Central memory CD4-positive, alpha-beta T cell (primary cell): ENCODE measurements at regions not wholly inside any gene's neighbourhood (a gene's known extent, or its start where the extent isn't known, plus 50 kb on each side); places are given as distances from the start of the nearest gene placed in this dataset.
A peak's percentile ranks its signal among the peaks of the same experiment; 100 is the strongest.

ENCODE experiments used
- DNase-seq: peaks from one replicate; pipeline ENCODE4 v3.0.0; 2022

DNA sequence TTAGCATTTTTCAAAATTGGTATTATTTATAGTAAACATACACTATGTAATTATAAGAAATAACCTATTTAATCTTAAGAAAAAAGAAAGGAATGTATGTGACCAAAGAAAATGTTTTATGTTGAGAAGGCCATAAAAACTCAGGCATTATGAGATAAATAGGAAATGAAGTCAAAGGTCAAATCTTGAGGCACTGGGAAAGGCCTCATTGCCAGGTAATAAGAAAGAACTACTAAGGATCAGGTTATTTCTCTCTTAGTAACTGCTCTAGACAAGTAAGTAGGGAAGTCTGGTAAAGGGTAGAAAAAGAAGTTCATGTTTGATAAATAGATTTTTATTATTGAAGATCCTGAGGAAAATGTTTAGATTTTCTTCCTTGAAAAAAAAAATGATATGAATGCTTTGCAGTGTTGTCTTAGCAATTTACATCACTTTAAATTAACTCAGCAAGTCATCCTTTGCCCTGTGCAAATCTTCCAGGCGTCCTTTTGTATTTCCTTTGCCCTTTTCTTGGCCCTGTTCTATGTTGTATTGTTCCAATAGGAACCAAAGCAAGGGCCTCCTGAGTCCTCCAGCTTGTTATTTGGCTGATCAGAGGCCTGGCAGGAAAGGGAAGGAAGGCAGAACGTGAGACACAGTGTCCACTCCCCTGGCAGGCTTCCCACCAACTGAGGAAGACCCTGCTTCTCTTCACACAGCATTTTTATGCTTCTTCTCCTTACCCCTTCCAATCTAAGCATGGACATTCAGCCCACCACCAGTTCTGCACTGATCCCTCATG is 260.4 kb upstream of the MIR17HG start:
- no peak for DNase-seq

DNA sequence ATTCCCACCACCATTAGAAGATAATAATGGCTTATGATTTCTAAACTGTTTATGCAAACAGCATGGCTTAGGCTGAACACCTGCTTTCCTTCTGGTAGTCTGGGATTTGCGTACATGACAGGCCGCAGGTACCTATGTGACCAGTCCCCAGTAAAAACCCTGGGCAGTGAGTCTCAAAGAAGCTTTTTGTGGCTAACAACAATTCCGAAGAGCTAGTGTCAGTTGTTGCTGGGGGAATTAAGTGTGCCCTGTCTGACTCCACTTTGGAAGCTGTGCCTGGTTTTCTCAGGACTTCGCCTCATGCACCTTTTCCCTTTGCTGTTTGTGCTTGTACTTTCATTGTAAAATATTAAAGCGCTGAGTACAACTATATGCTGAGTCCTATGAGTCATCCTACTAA is 250.2 kb upstream of the MIR17HG start:
- DNase-seq = no peak

DNA sequence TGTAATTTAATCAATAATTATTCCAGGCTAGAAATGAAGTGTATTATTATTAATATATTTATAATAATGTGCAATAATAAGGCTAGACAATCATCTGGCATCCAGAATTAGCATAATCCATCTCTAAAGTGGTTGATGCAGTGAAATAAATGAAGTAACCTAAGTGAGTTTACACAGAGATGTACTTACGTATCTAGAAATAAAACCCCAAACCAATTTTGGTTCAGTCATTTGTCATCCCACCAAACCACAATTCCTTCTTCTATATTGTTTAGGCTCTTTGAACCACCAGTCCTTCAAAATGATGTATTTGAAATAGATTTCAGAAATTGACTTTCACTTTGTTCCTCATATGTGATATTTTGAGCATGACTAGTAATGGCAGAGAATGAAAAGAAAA is 247.6 kb upstream of the MIR17HG start:
- DNase-seq = no peak

DNA sequence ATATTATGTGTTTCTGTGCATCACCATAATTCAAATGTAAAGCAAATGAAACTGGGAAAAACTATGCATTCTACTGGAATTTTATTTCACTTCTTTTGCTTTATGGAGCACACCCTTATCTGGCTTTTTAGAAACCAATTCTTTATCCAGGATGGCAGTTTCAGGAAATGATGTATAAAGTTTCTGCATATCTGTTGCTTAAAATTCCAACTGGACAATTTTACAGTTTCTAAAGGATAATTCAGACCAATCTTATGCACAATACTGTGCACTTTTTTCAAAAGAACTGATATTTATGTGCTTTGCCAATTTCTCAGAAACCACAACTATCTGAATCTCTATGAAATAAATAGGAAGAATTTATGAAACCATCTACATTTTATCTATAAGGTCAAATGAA is 246.5 kb upstream of the MIR17HG start:
- no peak for DNase-seq

DNA sequence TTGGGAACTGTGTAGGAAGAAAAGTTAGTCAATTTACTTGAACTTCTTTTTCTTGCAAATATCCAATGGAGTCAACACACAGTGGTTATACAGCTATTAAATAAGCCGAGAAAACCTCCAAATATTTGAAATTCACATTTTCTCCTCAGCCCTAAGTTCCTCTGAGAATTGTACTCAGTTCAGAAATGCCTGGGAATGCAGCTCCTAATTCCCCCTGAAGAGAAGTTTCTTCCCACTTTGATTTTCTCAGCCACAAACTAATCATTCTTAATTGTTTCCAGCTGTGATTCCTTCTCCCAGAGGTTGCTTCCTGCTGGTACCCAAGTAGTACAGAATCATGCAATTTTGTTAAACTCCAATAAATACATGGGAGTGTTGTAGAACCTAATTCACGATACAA is 246.1 kb upstream of the MIR17HG start:
- DNase-seq = no peak

DNA sequence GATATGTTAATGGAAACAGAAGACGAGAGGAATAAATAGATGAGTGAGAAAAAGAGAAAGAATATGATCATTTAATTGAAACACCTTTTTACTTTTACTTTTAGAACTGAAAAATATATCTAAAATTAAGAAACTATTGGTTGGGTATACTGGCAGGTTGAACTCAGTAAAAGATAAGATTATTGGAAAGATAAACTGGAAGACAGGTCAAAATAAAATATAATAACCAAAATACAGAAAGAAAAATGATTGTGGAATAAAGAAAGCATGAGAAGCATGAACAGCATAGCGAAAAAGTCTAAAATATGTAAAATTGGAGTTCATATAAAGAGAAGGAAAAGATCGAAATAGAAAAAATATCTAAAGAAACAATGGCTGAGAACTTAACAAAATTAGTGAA is 242.2 kb upstream of the MIR17HG start:
- no peak for DNase-seq

DNA sequence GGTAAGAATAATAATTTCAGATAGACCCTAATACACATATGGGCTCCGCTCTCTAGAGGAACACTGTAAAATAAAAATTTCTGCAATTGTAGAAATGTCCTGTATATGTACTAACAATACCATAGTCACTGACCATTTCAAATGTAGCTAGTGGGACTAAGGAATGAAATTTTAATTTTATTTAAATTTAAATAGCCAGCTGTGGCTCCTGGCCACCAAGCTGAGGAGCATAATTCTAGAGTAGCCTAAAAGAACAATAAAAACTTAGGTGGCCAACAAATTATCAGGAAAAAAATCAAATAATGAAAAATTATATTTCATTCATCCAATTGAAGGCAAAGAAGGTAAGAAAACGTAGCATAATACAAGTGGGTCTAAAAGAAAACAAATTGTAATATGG is 240.9 kb upstream of the MIR17HG start:
- DNase-seq = no peak

DNA sequence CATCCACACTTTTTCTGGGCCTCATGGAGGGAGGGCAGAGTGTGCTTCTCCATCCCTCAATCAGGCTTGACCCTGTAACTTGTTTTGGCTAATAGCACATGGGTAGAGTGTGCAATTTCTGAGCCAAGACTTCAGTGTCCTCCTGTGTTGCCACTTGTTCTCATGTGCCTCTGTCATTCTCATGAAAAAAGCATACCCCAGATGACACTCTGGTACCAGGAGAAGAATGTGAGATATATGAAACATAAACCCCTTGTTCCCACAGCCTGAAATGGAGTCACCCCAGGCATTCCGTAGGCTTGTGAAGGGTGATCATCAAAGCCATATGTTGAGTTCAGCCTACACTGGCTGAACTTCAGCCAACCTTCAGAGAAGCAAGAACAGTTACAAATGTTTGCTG is 239.2 kb upstream of the MIR17HG start:
- no peak for DNase-seq

DNA sequence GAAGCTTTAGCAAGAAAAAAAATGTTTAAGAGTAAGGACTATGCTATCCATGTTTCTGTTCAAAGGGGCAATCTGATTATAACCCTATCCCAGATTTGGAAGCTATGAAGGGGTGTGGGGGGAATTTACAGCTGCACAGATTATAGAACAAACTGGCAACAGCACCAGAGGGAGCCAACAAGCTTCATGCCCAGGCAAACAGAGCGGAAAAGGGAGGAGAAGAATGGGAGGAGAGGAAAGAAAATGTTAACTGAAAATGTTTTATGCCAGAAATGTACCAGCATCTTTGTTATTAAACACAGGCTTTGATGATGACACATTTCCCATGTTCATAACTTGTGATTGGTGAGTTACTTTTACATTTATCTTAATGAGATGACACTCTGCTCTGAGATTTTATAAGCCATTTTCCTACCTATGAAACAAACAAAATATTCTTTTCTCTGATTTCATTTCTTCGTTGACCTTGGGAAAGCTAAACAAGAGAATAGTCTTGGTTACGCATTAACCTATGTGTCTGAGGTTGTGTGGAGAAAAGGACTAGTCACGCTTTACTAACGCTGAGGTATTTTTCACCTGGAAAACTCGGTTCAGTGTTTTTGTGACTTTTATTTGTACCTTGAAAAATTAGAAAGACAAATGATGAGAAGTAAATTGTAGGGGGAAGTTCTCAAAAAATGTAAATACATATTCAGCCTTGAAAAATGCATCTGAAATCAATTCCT is 235.8 kb upstream of the MIR17HG start:
- DNase-seq = no peak

DNA sequence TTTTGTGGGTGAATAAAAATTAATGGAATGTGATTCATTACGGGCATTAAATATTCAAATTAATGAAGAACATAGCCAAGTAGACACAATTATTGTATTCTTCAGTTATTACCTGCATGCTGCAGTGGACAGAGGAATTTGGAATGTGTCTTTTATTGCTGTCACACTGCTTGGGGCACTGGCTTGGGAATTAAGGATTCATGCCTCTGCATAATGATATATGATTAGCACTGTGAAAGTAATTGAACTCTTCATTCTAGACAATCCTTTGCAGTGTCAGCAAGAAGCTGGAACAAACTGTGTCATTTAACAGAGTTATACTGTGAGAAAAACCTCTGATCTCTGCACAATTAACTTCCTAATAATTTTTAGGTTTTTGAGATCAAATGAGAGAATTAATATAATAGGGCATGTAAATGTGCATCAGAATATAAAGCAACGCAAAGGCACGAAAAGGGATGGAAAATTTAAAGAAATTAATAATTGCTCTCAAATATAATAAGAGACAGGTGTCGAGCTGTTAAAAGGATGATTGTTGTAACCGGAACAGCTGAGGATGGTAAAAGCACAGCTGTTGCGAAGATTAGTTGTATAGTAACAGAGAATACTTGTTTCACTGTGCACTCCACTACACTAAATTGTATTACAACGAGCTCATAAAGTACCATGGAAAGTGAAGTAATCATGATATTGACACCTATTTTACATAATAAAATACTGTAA is 235.1 kb upstream of the MIR17HG start:
- no peak for DNase-seq

DNA sequence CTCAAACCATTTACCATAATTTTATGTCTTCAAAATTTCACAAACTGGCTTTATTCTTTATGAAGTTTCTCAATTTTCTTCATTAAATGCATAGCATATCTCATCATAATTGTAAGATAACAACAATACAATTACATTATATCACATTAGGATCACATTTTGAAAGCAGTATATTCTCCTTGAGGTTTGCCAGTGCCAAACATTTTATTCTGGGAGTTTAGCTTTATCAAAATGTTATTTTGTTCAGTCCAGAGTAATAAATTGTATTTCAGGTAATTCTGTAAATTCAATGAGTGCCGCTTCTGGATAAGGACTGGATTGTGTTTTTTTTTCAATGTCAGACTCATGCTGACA is 234.6 kb upstream of the MIR17HG start:
- no peak for DNase-seq

DNA sequence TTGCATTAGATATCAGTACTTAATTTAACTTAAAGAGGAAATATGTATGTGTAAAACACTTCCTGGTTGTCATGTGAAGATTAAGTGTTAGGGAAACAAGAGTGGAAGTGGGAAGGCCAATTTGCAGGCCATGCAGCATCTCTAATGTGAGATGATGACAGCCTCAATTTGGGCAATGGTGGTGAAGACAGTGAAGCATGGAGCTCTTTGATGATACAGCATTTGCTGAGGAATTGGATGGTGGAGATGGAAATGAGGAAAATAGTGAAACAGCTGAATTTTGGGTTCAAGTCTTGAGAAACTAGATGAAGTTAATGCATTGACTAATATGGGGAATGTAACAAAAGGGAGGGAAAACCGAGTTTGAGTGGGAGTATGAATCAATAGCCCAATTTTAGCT is 231.7 kb upstream of the MIR17HG start:
- no peak for DNase-seq

DNA sequence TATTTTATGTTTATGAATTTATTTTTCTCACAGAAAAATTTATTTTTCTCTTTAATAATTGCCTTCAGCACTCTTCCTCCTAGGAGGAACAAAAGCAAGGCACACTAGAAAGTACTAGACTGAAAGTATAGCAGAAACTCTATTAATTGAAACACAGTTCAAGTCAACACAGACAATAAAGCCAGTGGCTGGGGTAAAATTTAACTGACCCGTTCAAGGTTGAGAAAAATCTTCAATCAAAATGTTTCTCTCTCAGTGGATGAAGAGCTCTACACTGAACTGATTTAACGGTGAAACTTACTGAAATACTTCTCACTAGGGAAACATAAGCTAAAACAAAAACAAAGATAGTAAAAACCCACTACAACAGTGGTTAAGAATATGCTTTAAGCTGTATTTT is 230.1 kb upstream of the MIR17HG start:
- no peak for DNase-seq

DNA sequence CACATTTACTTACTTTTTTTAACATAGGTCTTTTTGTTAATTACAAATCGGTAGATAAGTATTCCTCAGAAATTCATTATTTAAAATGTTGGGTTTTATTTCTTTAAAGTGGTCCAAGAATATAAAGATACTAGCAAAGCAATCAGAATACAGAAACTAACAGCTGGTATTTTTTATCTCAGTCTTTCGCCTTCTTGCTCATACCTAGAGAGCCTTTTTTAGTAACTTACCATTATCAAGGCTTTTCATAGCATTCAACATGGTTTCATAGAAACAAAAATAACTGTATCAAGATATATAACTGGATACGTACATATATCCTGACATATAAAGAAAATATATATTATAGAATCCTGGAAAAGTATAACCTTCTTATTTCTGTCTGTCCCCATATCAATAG is 227.8 kb upstream of the MIR17HG start:
- no peak for DNase-seq

DNA sequence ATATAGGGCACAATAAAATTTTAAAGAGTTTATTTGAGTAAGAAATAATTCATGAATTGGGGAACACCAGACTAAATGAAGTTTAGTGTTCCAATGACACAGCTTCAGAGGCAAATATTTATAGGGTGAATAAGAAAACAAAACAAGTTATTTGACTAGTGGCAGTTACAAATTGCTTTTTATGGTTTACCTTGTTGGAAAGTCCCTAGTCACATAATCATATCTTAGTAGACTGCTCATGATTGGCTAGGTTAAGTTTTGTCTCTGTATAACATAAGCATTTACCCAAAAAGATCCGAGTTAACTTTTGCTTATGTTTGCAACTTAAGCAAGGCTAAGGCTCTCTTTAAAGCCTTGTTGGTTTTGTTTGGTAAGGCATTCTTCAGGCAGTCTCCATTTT is 224.7 kb upstream of the MIR17HG start:
- no peak for DNase-seq

DNA sequence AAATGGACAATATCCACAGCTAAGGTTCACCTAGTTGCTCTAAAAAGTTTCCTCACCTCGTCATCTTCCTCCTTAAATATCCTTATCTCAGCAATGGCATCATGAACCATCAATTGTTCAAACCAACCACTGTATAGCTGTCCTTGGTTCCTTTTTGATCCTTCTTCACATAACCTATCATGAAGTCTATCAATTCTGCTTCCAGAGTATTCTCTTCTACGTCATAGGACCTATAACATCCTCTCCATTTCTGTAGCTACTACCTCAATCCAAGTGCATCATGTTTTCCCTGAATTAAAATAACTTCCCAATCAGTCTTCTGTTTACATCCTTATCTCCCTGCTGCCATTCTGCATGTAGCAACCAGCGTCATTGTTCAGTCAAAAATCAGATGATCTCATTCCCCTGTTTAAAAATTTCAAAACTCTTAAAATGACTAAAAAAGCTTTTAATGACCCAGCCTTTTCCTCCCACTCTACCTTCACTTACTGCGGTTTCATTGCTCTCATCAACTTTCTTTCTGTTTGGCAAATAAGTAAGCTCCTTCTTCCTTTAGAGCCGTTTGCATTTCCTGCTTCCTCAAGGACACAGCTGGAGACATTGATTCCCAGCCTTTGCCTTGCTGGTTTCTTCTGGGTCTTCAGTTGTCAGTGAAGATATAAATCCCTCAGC is 223.9 kb upstream of the MIR17HG start:
- DNase-seq = no peak

DNA sequence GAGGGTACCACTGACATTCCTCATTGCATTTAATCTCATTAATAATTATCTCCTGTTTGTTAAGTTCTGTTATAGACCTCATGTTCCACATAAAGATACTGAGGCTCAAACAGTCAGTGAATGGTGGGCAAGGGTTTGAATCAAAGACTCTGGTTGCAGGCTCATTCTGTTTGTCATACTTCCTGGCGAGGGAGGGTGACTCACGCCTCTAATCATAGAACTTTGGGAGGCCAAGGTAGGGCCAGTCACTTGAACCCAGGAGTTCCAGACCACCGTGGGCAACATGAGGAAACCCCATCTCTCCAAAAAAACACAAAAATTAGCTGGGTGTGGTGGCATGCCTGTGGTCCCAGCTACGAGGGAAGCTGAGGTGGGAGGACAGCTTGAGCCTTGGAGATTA is 220.7 kb upstream of the MIR17HG start:
- DNase-seq = no peak

DNA sequence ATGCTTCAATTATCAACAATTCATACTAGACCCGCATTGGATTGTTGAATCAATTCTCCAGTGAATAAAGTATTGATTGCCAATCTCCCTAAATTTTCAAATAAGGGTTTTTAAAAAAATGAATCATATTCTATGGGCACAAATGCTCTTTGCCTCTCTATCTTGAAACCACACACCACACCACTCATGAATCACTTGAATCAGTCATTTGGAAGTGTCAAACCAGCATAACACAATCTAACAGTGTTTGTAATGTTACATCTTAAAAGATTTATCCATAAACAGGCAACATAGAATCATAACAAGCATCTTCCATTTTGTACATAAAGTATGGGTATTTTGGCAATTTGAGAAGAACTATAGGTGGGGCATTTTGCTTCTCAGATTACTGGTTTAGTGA is 219.5 kb upstream of the MIR17HG start:
- DNase-seq = no peak

DNA sequence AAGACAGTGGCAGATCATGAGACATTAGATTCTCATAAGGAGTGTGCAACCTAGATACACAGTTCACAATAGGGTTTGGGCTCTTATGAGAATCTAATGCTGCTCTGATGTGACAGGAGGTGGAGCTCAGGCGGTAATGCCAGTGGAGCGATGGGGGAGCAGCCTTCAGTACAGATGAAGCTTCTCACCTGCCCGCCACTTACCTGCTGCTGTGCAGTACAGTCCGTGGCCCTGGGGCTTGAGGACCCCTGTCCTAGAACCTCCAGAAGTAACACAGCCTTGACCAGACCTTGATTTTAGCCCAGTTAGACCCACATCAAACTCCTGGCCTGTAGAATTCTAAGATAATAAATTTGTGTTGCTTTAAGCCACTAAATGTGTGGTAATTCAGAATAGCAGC is 215.1 kb upstream of the MIR17HG start:
- DNase-seq = no peak

DNA sequence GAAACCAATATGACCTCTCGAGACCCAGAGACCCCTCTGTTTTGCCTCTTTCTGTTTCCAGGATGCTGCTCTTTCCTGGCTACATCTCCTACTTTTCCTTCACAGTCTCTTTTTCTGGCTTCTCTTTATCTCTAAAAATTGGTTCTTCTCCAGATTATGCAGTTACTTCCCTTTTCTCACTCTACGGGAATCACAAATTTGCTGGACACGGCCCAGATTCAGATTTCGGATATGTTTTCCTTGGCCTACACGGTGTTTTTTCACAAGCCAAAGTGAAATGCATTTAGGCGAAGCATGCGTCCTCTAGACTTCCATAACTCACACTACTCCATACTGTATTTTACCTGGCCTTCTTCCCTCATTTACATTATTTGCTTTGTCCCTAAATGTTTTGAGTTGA is 214.7 kb upstream of the MIR17HG start:
- DNase-seq = no peak

DNA sequence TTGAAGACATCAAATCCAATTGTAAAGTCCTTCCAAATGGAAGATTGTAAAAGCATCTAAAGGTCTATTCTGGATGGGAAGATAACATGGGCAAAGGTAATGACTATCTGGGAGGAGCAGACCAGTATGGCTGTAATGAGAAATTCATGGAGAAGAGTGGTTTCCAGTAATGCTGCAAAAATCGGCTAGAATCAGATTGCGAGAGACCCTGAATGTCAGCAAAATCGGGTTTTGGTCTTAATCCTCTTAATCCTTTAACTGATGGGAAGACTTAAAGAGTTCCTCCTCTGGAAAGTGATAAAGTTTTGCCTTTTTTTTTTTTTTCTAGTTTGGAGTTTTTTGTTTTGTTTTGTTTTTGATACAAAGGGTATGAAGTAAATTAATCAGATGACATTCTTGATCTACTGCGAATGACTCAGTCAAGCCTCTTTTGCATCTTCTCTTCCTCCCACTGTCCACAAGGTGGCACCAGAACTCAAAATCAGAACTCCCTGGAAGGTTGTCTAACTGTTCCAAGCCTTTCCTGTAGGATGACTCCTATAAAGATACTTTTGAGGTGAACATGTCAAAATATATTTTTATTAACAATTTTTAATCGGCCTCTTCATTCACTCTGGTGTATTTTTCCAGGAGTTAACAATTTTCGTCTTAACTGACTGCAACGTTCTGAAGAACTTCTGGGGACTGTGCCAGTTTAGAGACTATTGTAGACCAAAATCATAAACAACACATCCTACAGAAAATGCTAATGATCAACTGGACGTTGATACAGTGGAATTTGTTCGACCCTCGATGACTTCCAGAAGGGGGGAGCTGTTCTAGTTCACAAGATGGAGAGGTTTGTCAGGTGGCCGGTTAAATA is 213.3 kb upstream of the MIR17HG start:
- peak; percentile 13 for DNase-seq

DNA sequence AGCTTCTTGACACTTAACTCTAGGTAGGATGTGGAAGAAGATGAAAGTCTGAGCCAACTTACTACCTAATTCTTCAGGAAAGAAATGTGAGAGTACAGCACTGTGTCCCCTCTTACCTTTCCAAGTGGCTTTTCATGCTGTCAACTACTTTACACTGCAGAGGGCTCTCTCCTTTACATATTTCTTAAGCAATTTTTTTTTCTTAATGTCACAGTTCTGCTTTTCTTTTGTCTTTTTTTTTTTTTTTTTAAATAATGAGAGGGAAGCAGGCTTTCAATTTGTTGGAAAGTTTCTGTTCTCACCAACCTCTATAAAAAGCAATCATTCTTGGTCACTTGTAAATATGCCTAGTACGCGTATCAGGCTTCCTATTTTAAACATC is 212.7 kb upstream of the MIR17HG start:
- no peak for DNase-seq

DNA sequence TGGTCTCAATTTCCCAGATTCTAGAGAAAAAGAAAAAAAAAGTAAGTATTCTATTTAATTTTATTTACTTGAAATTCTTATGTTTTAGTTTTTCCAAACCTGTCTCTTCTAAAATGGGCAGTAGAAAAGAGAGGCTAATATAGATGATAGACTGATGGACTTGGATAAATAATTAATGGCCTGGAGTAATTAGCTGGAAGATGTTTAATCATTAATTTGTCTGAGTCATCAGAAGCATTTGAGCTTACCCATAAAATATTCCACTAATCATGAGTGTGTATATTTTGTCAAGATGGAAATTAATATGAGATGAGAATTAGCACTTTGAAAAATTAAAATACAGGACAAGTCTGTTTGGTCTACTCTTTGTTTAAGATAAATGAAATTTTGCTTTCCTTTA is 212.1 kb upstream of the MIR17HG start:
- no peak for DNase-seq
